GM19035 (cell line): ENCODE measurements at regions not wholly inside any gene's neighbourhood (a gene's known extent, or its start where the extent isn't known, plus 50 kb on each side); places are given as distances from the start of the nearest gene placed in this dataset.

Experiments
- ATAC-seq: cut with Tn5 transposase; IDR thresholded peaks from one replicate; pipeline ENCODE4 v1.9.1; 2021; ENCODE audit not compliant: unreplicated experiment

DNA sequence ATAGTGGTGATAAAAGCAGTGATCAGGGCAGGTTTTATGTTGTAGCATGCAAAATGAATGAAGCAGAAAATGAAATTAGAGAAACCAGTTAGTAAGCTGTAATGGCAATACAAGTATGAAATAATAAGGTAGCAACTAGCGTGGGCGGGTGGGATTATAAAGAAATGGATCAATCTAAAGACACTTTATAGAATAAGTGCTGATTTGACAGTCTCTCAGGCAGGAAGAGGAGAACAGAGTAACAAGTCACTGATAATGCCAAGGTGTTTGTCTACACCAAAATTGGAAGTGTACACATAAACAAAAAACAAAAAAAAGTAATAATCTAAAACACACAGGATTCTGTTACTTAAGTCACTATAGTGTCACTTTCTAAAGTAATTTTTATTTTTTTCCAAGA is 51.0 kb upstream of the PCBP1 start:
- no peak for ATAC-seq

DNA sequence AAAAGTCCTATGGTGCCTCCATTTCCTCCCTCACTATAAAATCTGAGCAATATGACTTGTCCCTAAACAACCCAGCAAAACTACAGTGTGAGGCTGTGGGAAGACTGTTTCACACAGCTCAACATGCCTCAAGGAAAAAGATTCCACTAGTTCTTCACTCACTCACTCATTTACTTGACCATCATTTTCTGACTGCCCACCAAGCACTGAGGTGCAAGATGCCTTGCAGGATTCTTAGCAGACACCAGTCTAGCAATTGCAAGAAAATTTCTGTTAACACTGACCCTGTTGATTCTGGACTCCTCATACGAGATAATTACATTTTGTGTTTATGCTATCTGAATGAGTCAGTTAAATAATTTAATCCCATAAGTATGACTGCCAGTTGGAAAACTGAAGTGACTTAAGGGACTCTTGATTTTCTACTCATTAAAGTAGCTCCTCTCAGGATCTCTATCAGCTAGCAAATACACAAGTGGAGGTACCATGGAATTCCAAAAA is 51.9 kb upstream of the PCBP1 start:
- ATAC-seq, result no peak

DNA sequence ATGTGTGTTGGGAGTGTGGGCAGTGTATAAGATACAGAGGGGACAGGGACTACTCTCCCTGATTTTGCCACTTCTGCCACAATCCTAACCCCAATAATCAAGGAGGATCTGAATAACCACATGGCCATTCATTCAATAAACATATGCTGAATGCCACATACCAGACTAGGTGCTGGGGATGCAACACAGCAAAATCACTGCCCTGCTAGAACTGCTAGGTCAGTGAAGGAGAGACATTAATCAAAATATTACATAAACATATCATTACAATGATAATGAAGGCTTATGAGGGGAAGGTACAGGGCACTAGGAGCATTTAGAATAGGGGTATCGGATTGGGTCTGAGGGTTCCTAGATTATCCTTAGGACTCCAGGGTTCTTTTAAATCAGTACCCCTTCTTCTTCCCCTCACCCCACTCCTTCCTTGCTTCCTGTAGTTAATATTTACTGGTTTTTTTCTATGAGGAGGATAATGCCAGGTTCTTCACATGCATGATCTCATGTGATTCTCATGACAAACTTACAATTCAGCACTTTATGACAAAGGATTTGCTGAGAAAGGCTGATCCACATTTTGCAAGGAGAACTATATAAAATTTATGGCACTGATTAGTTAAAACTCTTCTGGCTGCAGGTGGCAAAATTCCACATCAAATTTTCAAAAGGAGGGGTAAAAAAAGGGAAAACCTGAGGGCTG is 56.4 kb upstream of the PCBP1 start:
- ATAC-seq, result no peak

DNA sequence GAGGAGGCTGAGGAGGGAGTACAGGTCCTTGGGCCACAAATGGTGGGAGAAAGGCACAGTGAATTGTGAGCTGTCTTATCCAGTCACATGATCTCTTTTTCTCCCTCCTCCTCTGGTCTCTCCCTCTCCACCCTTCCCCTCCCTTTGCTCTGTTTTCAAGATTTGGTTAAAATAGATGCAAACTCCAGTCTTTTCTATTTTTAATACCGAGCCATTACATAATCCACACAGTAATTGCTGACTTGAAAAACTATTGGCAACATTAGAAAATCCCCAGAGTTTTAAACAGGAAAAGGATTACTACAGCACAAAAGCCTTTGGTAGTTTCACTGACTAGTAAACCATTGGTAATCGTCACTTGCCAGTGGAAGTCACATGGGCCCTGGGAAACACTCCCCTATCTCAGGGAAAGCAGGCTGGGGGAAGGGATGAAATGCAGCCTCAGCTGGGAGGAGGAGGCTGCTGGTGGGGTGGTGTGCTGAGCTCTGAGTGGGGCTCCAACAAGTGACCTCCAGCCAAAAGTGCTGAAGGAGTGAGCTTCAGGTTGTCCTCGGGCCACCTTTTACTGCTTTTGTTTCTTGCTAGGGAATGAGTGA is 57.4 kb upstream of the PCBP1 start:
- ATAC-seq, result no peak

DNA sequence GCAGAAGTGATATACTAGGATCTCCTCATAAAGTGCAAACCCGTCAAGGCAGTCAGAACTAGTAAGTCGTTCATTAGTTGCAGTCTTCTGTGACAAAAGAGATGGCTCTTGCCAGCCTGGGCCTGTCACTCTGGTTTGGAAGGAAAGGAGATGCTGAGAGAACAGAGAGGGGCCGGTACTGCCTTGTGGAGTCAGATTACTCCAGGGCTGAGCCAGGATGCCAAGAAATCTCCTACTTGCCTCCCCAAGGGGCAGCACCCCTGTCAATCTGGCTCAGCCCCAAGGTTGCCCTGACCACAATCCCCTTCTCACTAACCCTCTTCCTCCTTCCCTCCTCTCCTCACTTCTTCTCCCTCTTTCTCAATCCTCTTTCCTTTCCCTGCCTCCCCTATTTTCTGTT is 62.9 kb upstream of the ASPRV1 start:
- no peak for ATAC-seq

DNA sequence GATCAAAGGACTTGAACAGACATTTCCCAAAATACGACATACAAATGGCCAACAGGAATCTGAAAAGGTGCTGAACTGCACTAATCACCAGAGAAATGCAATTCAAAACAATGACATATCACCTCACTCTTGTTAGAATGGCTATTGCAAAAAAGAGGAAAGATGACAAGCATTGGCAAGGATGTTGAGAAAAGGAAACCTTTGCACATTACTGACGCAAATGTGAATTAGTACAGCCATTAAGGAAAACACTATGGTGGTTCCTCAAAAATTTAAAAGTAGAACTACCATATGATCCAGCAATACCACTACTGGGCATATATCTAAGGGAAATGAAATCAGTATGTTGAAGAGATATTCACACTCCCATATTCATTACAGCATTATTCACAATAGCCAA is 57.7 kb upstream of the ASPRV1 start:
- no peak for ATAC-seq

DNA sequence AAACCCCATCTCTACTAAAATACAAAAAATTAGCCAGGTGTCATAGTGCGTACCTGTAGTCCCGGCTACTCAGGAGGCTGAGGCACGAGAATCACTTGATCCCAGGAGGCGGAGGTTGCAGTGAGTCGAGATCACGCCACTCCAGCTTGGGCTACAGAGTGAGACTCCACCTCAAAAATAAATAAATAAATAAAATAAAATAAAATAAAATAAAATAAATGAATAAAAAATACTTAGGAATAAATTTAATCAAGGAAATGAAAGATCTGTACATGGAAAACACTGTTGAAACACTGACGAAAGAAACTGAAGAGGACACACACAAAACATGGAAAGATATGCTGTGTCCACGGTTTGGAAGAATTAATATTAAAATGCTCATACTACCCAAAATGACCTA is 56.5 kb upstream of the ASPRV1 start:
- no peak for ATAC-seq

DNA sequence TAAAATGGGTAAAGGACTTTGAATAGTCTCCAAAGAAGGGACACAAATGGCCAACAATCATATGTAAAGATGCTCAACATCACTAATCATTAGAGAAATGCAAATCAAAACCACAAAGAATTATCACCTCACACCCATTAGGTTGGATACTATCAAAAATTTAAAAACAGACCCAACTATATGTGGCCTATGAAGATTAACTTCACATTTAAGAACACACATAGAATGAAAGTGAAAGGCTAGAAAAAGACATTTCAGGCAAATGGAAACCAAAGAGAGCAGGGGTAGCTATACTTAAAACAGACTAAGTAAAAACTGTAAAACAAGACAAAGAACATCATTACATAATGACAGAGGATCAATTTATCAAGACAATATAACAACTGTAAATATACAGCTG is 53.5 kb upstream of the ASPRV1 start:
- peak; percentile 68 for ATAC-seq

DNA sequence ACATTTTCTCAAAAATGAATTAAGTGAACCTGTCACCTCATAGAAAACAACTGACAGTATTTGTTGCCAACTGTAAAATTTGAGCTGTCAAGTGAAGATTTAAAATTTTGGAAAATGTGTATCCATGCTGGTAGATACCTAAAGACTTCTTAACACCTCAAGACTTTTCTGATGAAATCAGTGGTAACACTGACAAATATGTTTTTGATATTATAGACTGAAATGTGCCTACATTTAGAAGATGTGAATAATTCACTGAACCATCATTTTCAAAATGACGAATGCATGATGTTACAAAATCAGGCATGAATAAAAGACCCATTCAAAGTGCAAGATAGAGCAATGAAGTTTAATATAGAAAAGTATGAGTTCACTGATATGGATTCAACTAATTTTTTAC is 51.5 kb upstream of the ASPRV1 start:
- no peak for ATAC-seq

DNA sequence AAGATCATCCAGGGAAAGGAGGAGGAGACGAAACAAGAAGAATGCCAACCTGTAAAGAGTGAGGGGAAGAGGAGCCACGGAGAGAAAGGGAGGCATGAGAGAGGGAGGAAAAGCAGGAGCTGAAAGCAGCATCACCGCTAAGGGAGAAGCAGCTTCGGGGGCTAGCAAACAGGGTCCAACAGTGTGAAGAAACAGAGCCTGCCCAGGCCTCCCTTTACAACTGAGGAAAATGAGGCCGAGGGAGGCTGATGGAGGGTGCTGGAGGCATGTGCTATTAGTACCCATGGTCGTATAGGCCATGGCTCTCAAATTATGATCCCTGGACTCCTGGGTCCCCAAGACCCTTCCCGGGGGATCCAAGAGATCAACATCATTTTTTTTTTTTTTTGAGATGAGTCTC is 50.4 kb upstream of the ASPRV1 start:
- no peak for ATAC-seq

DNA sequence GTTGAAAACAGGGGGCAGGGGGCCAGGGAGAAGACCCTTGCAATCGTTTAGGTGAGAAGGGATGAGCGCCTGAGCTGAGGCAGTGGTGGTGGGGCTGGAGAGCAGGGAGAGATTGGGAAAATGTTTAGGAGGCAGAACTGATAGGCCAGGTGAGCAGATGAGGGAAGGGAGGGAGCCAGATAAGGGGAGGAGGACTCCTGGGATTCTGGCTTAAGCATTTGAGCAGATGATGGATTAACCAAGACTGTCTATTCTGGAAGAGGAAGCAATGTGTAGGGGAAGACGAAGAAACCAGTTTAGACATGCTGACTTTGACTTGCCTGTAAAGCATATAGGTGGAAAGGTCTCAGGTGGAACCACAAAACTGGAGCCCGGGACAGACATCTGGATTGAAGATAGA is 49.9 kb upstream of the ASPRV1 start:
- ATAC-seq, result no peak
